ENCODE measurements at regions not wholly inside any gene's neighbourhood (a gene's known extent, or its start where the extent isn't known, plus 50 kb on each side); places are given as distances from the start of the nearest gene placed in this dataset.

GRCh38 chr3:38916706-38917105 lies 100.7 kb upstream of the SCN10A start:
- peaks cover 6% of the 10 kb centered on the region for H3K27me3 Mint-ChIP-seq (ENCODE audit: insufficient read depth, unreplicated experiment)
- Histone ChIP-seq H3K27me3 (replicated peaks; ENCODE audit: control insufficient read depth, insufficient read depth, low read length) (no peaks in the 10 kb centered on the region), H3K9me3 (no peaks in the 10 kb centered on the region), H3K4me1 (no peaks in the 10 kb centered on the region), H3K4me3 (ENCODE audit: low read depth, low read length) (no peak overlapping the region), H3K36me3 (ENCODE audit: control insufficient read depth, insufficient read depth, low read length) (no peaks in the 10 kb centered on the region)
- intact Hi-C loops (cut with micrococcal nuclease; ENCODE audit: unreplicated experiment), result no loop called here
- POLR2A ChIA-PET, result no interaction called here
- no peak for DNase-seq
- no peak overlapping the region for H3K27ac Mint-ChIP-seq (ENCODE audit: unreplicated experiment)
- H3K36me3 Mint-ChIP-seq (ENCODE audit: insufficient read depth, unreplicated experiment), result no peaks in the 10 kb centered on the region
- TF ChIP-seq, protein P1, sequence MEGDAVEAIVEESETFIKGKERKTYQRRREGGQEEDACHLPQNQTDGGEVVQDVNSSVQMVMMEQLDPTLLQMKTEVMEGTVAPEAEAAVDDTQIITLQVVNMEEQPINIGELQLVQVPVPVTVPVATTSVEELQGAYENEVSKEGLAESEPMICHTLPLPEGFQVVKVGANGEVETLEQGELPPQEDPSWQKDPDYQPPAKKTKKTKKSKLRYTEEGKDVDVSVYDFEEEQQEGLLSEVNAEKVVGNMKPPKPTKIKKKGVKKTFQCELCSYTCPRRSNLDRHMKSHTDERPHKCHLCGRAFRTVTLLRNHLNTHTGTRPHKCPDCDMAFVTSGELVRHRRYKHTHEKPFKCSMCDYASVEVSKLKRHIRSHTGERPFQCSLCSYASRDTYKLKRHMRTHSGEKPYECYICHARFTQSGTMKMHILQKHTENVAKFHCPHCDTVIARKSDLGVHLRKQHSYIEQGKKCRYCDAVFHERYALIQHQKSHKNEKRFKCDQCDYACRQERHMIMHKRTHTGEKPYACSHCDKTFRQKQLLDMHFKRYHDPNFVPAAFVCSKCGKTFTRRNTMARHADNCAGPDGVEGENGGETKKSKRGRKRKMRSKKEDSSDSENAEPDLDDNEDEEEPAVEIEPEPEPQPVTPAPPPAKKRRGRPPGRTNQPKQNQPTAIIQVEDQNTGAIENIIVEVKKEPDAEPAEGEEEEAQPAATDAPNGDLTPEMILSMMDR (IDR thresholded peaks at IDR 0.05; ENCODE audit: insufficient read depth in 1 of 2, low read depth in 1 of 2, low read length in 1 of 2, severe bottlenecking in 1 of 2, unreplicated experiment in 1 of 2), result no peak
- BruUV-seq (replicated peaks), result no TSS peak
- no peaks in the 10 kb centered on the region for H3K9me3 Mint-ChIP-seq (ENCODE audit: unreplicated experiment)
- CTCF ChIA-PET, result no interaction called here
- no peak overlapping the region for H3K4me3 Mint-ChIP-seq (ENCODE audit: unreplicated experiment)
- no peaks in the 10 kb centered on the region for H3K4me1 Mint-ChIP-seq (ENCODE audit: low read depth, unreplicated experiment)

GRCh38 chr3:38907426-38907825 lies 91.4 kb upstream of the SCN10A start:
- H3K27ac Mint-ChIP-seq (ENCODE audit: unreplicated experiment), result no peak overlapping the region
- intact Hi-C loops (cut with micrococcal nuclease; ENCODE audit: unreplicated experiment), result no loop called here
- TF ChIP-seq, protein P1 (IDR thresholded peaks at IDR 0.05; ENCODE audit: insufficient read depth in 1 of 2, low read depth in 1 of 2, low read length in 1 of 2, severe bottlenecking in 1 of 2, unreplicated experiment in 1 of 2), result no peak
- no peaks in the 10 kb centered on the region for H3K27me3 ChIP-seq (replicated peaks; ENCODE audit: control insufficient read depth, insufficient read depth, low read length)
- H3K9me3 Mint-ChIP-seq (ENCODE audit: unreplicated experiment), result no peaks in the 10 kb centered on the region
- BruUV-seq (replicated peaks), result no TSS peak
- H3K36me3 Mint-ChIP-seq (ENCODE audit: insufficient read depth, unreplicated experiment), result no peaks in the 10 kb centered on the region
- H3K27me3 Mint-ChIP-seq (ENCODE audit: insufficient read depth, unreplicated experiment), result peaks cover 14% of the 10 kb centered on the region
- no peaks in the 10 kb centered on the region for H3K36me3 ChIP-seq (ENCODE audit: control insufficient read depth, insufficient read depth, low read length)
- no peak for DNase-seq
- H3K4me1 Mint-ChIP-seq (ENCODE audit: low read depth, unreplicated experiment), result no peaks in the 10 kb centered on the region
- no peaks in the 10 kb centered on the region for H3K9me3 ChIP-seq
- ChIA-PET POLR2A (no interaction called here), CTCF (no interaction called here)
- no peak overlapping the region for H3K4me3 Mint-ChIP-seq (ENCODE audit: unreplicated experiment)
- H3K4me3 ChIP-seq (ENCODE audit: low read depth, low read length), result no peak overlapping the region
- no peaks in the 10 kb centered on the region for H3K4me1 ChIP-seq

DNA sequence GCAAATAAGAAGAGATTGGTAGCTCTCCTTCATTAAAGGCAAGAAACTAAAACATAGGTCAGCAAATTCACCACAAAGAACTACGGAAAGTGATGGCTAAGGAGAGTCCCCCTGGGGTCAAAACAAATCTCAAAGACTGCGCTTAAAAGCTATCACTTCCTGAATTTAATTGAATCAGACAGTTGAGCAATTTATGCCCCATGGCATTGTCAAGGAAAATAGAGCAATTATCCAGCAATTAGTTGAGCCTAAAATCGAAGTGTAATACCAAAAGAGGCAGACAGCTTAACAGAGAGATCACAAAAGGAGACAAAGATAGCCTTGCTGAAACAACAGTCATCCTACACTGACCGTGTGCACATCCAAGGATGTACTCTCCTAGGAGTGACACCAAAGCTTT lies 74.4 kb upstream of the SCN10A start:
- intact Hi-C loops (cut with micrococcal nuclease; ENCODE audit: unreplicated experiment), result no loop called here
- TF ChIP-seq, protein P1 (IDR thresholded peaks at IDR 0.05; ENCODE audit: insufficient read depth in 1 of 2, low read depth in 1 of 2, low read length in 1 of 2, severe bottlenecking in 1 of 2, unreplicated experiment in 1 of 2), result no peak

More for the DNA sequence above, 74.4 kb upstream of the SCN10A start:
- Mint-ChIP-seq H3K27ac (ENCODE audit: unreplicated experiment) (no peak overlapping the region), H3K4me3 (ENCODE audit: unreplicated experiment) (no peak overlapping the region), H3K9me3 (ENCODE audit: unreplicated experiment) (peaks cover 20% of the 10 kb centered on the region), H3K27me3 (ENCODE audit: insufficient read depth, unreplicated experiment) (peaks cover 19% of the 10 kb centered on the region), H3K4me1 (ENCODE audit: low read depth, unreplicated experiment) (no peaks in the 10 kb centered on the region), H3K36me3 (ENCODE audit: insufficient read depth, unreplicated experiment) (no peaks in the 10 kb centered on the region)
- no peaks in the 10 kb centered on the region for H3K4me1 ChIP-seq
- H3K36me3 ChIP-seq (ENCODE audit: control insufficient read depth, insufficient read depth, low read length), result no peaks in the 10 kb centered on the region
- POLR2A ChIA-PET, result no interaction called here
- no peaks in the 10 kb centered on the region for H3K9me3 ChIP-seq
- H3K27me3 ChIP-seq (replicated peaks; ENCODE audit: control insufficient read depth, insufficient read depth, low read length), result no peaks in the 10 kb centered on the region
- no peak for DNase-seq
- CTCF ChIA-PET, result no interaction called here
- no TSS peak for BruUV-seq (replicated peaks)
- no peak overlapping the region for H3K4me3 ChIP-seq (ENCODE audit: low read depth, low read length)
